Astrocyte (in vitro differentiated cells and primary cell): ENCODE measurements at regions not wholly inside any gene's neighbourhood (a gene's known extent, or its start where the extent isn't known, plus 50 kb on each side); places are given as distances from the start of the nearest gene placed in this dataset.
A peak's percentile ranks its signal among the peaks of the same experiment; 100 is the strongest.

Source experiments
- DNase-seq: peaks from one replicate; pipeline ENCODE4 v3.0.0-alpha.2; 2010; ENCODE audit warnings: low read depth
- FAIRE-seq: peaks from 2 replicates; lab custom pipeline; 2011; peaks lifted over from hg19 to GRCh38; lab: Jason Lieb, UNC
- H2AFZ ChIP-seq: 2 replicates; pipeline ENCODE4 v1.6.0; 2012; ENCODE audit warnings: low read depth, low read length, inconsistent platforms
- H3K27ac ChIP-seq: 2 replicates; pipeline ENCODE4 v1.5.1; 2011; ENCODE audit warnings: low read depth, low read length, inconsistent platforms
- H3K27me3 ChIP-seq: 2 replicates; pipeline ENCODE4 v1.6.0; 2011; ENCODE audit warnings: low read length, inconsistent platforms; ENCODE audit not compliant: insufficient read depth
- H3K36me3 ChIP-seq: 2 replicates; pipeline ENCODE4 v1.5.1; 2011; ENCODE audit warnings: low read length, inconsistent platforms; ENCODE audit not compliant: insufficient read depth
- H3K4me1 ChIP-seq: 2 replicates; pipeline ENCODE4 v1.5.1; 2011; ENCODE audit warnings: low read length, inconsistent platforms; ENCODE audit not compliant: insufficient read depth
- H3K4me2 ChIP-seq: 2 replicates; pipeline ENCODE4 v1.6.0; 2012; ENCODE audit warnings: low read length, inconsistent platforms
- H3K4me3 ChIP-seq: 2 replicates; pipeline ENCODE4 v1.5.1; 2011; ENCODE audit warnings: low read depth, mild to moderate bottlenecking, low read length, inconsistent platforms; ENCODE audit not compliant: insufficient read depth
- H3K79me2 ChIP-seq: 2 replicates; pipeline ENCODE4 v1.6.0; 2012; ENCODE audit warnings: mild to moderate bottlenecking, low read length, inconsistent platforms; ENCODE audit not compliant: insufficient read depth
- H3K9ac ChIP-seq: 2 replicates; pipeline ENCODE4 v1.6.0; 2012; ENCODE audit warnings: mild to moderate bottlenecking, low read length, inconsistent platforms
- H3K9me3 ChIP-seq: 2 replicates; pipeline ENCODE4 v1.5.1; 2012; ENCODE audit warnings: low read depth, mild to moderate bottlenecking, low read length, inconsistent platforms; ENCODE audit not compliant: insufficient read depth
- H4K20me1 ChIP-seq: 2 replicates; pipeline ENCODE4 v1.6.0; 2012; ENCODE audit warnings: low read length, inconsistent platforms; ENCODE audit not compliant: insufficient read depth
- H3K27ac Mint-ChIP-seq: one replicate; pipeline ENCODE4 v1.8.0; 2021; ENCODE audit warnings: mild to moderate bottlenecking, mixed read lengths; ENCODE audit not compliant: unreplicated experiment
- H3K27me3 Mint-ChIP-seq: one replicate; pipeline ENCODE4 v1.8.0; 2021; ENCODE audit warnings: low read depth, mixed read lengths; ENCODE audit not compliant: unreplicated experiment
- H3K36me3 Mint-ChIP-seq: one replicate; pipeline ENCODE4 v1.8.0; 2021; ENCODE audit warnings: low read depth, mixed read lengths; ENCODE audit not compliant: unreplicated experiment
- H3K4me1 Mint-ChIP-seq: one replicate; pipeline ENCODE4 v1.8.0; 2021; ENCODE audit warnings: low read depth, mixed read lengths; ENCODE audit not compliant: unreplicated experiment
- H3K4me3 Mint-ChIP-seq: one replicate; pipeline ENCODE4 v1.8.0; 2021; ENCODE audit warnings: mild to moderate bottlenecking, moderate library complexity, mixed read lengths; ENCODE audit not compliant: unreplicated experiment
- H3K9me3 Mint-ChIP-seq: one replicate; pipeline ENCODE4 v1.8.0; 2021; ENCODE audit warnings: mild to moderate bottlenecking, mixed read lengths; ENCODE audit not compliant: unreplicated experiment
- EZH2 ChIP-seq: IDR thresholded peaks from 2 replicates; pipeline ENCODE4 v1.6.1; 2012; ENCODE audit warnings: mild to moderate bottlenecking, low read length, inconsistent platforms; ENCODE audit not compliant: insufficient read depth
- TF ChIP-seq, protein P1 (sequence below): IDR thresholded peaks from 2 replicates; pipeline ENCODE4 v1.5.1; 2011; ENCODE audit warnings: low read depth, mild to moderate bottlenecking, inconsistent platforms, low read length, moderate library complexity; ENCODE audit not compliant: insufficient read depth

DNA sequence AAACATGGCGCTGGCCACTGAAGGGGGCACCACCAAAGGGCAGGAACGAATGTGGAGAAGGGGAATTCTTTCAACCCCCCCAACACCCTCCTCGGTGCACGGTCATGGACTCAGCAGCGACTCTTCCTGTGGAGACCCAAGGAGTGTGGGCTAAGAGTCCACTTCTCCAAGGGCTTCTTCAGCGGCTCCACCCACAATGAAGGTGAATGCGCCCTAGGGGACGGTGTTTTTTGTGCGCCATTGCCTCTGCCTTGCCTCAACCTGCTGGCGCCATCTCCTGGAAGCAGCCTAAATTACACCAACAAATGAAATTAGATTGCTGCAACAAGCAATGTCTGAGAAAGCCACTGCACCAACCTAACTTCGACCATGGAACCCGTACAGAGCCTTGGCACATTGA is 169.2 kb upstream of the MAGEB18 start:
- Mint-ChIP-seq H3K9me3 (peaks cover 4% of the 10 kb centered on the region), H3K4me3 (no peak overlapping the region), H3K36me3 (no peaks in the 10 kb centered on the region), H3K4me1 (peaks cover 3% of the 10 kb centered on the region), H3K27ac (no peak overlapping the region), H3K27me3 (no peaks in the 10 kb centered on the region)
- Histone ChIP-seq H3K9me3 (no peaks in the 10 kb centered on the region), H3K27ac (no peak overlapping the region), H3K4me1 (no peaks in the 10 kb centered on the region), H3K4me3 (no peak overlapping the region), H3K27me3 (no peaks in the 10 kb centered on the region), H3K36me3 (no peaks in the 10 kb centered on the region), H3K79me2 (no peaks in the 10 kb centered on the region), H4K20me1 (no peaks in the 10 kb centered on the region), H3K4me2 (no peak overlapping the region), H2AFZ (no peak overlapping the region), H3K9ac (no peak overlapping the region)
- DNase-seq (no peak), FAIRE-seq (peak; percentile 17)
- TF ChIP-seq, protein P1, sequence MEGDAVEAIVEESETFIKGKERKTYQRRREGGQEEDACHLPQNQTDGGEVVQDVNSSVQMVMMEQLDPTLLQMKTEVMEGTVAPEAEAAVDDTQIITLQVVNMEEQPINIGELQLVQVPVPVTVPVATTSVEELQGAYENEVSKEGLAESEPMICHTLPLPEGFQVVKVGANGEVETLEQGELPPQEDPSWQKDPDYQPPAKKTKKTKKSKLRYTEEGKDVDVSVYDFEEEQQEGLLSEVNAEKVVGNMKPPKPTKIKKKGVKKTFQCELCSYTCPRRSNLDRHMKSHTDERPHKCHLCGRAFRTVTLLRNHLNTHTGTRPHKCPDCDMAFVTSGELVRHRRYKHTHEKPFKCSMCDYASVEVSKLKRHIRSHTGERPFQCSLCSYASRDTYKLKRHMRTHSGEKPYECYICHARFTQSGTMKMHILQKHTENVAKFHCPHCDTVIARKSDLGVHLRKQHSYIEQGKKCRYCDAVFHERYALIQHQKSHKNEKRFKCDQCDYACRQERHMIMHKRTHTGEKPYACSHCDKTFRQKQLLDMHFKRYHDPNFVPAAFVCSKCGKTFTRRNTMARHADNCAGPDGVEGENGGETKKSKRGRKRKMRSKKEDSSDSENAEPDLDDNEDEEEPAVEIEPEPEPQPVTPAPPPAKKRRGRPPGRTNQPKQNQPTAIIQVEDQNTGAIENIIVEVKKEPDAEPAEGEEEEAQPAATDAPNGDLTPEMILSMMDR, result peak; percentile 37
- TF ChIP-seq EZH2, result no peak

DNA sequence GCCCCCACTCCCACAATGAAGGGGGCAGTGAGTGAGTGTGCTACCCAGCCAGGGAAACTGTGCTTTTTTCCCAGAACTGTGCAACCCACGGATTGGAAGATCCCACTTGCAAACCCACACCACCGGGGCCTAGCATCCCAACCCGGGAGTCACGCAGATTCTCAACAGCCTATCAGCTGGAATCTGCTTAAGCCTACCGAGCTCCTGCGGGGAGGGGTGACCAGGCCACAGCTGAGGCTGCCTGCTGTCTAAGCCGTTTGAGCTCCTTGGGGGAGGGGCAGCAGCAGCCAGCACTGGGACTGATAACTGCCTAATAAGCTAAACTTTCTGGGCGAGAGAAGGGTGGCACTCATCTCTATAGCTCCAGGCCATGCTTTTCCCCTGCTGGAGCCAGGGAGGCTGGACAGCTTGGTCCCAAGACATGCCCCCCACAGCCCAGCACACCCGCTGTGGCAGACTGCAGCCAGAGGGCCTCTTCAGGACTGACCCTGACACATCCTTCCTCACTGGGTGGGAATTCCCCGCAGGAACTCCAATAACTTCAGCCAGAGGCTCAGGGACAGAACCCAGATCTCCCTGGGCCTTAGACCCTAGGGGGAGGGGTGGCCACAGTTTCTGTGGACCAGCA is 161.3 kb upstream of the MAGEB18 start:
- no peak overlapping the region for H3K4me3 Mint-ChIP-seq
- Histone ChIP-seq H2AFZ (no peak overlapping the region), H3K27ac (no peak overlapping the region), H3K36me3 (no peaks in the 10 kb centered on the region), H4K20me1 (no peaks in the 10 kb centered on the region), H3K9me3 (no peaks in the 10 kb centered on the region), H3K9ac (no peak overlapping the region), H3K4me2 (no peak overlapping the region), H3K27me3 (no peaks in the 10 kb centered on the region), H3K4me1 (no peaks in the 10 kb centered on the region), H3K4me3 (no peak overlapping the region), H3K79me2 (no peaks in the 10 kb centered on the region)
- no peaks in the 10 kb centered on the region for H3K36me3 Mint-ChIP-seq
- peaks cover 4% of the 10 kb centered on the region for H3K9me3 Mint-ChIP-seq
- TF ChIP-seq, protein P1, result no peak
- TF ChIP-seq EZH2, result no peak
- no peaks in the 10 kb centered on the region for H3K4me1 Mint-ChIP-seq
- no peaks in the 10 kb centered on the region for H3K27me3 Mint-ChIP-seq
- no peak for DNase-seq
- H3K27ac Mint-ChIP-seq, result no peak overlapping the region
- FAIRE-seq, result no peak

DNA sequence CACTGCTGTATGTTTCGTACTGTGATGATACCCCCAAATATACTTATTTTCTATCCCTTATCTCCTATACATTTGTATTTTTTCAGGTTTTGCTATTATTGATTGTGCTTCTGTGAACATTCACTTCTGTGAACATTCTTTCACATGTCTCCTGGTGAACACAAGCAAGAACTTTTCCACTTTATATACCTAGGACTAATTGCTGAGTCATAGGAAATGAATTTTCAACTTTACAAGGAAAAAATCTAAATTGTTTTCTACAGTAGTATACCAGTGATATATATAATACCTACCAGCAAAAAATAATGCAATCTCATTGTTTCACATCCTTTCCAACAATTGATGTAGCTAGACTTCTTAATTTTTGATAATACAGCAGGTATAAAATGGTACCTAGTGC is 139.5 kb upstream of the MAGEB18 start:
- TF ChIP-seq EZH2, result no peak
- H3K36me3 Mint-ChIP-seq, result no peaks in the 10 kb centered on the region
- no peaks in the 10 kb centered on the region for H3K9me3 Mint-ChIP-seq
- peaks cover 2% of the 10 kb centered on the region for H3K4me1 Mint-ChIP-seq
- Histone ChIP-seq H2AFZ (no peak overlapping the region), H3K27me3 (no peaks in the 10 kb centered on the region), H4K20me1 (no peaks in the 10 kb centered on the region), H3K4me3 (no peak overlapping the region), H3K4me1 (no peaks in the 10 kb centered on the region), H3K9me3 (no peaks in the 10 kb centered on the region), H3K9ac (no peak overlapping the region), H3K36me3 (no peaks in the 10 kb centered on the region), H3K4me2 (no peak overlapping the region), H3K27ac (no peak overlapping the region), H3K79me2 (no peaks in the 10 kb centered on the region)
- DNase-seq (no peak), FAIRE-seq (peak; percentile 67)
- H3K27me3 Mint-ChIP-seq, result peaks cover 3% of the 10 kb centered on the region
- no peak overlapping the region for H3K27ac Mint-ChIP-seq
- no peak overlapping the region for H3K4me3 Mint-ChIP-seq
